ENCODE measurements at regions not wholly inside any gene's neighbourhood (a gene's known extent, or its start where the extent isn't known, plus 50 kb on each side); places are given as distances from the start of the nearest gene placed in this dataset.

GRCh38 chr11:134569195-134569594 lies 157.2 kb upstream of the B3GAT1 start:
- in situ Hi-C loops (cut with MboI; ENCODE audit: low pct_unique_long_range_greater_than_20kb, low sequenced_read_pairs, unreplicated experiment): no loop called here
- DNase-seq (ENCODE audit: low spot score): no peak
- no peak for TF ChIP-seq CTCF (IDR thresholded peaks at IDR 0.05; ENCODE audit: extremely low read depth, insufficient read depth, missing control alignments)

- in situ Hi-C loops (cut with MboI; ENCODE audit: low pct_unique_long_range_greater_than_20kb, low sequenced_read_pairs, unreplicated experiment): no loop called here
- DNase-seq (ENCODE audit: low spot score): no peak
Measured at GRCh38 chr11:134566311-134566710, 154.3 kb upstream of the B3GAT1 start.

GRCh38 chr11:134565343-134565891 lies 153.4 kb upstream of the B3GAT1 start:
- no peak for DNase-seq (ENCODE audit: low spot score)
- in situ Hi-C loops (cut with MboI; ENCODE audit: low pct_unique_long_range_greater_than_20kb, low sequenced_read_pairs, unreplicated experiment): no loop called here
- no peak for TF ChIP-seq CTCF (IDR thresholded peaks at IDR 0.05; ENCODE audit: extremely low read depth, insufficient read depth, missing control alignments)

More at GRCh38 chr11:134566311-134566710, 154.3 kb upstream of the B3GAT1 start:
- no peak for TF ChIP-seq CTCF (IDR thresholded peaks at IDR 0.05; ENCODE audit: extremely low read depth, insufficient read depth, missing control alignments)

GRCh38 chr11:134564472-134565200 lies 152.6 kb upstream of the B3GAT1 start:
- in situ Hi-C loops (cut with MboI; ENCODE audit: low pct_unique_long_range_greater_than_20kb, low sequenced_read_pairs, unreplicated experiment): no loop called here
- no peak for TF ChIP-seq CTCF (IDR thresholded peaks at IDR 0.05; ENCODE audit: extremely low read depth, insufficient read depth, missing control alignments)
- DNase-seq (ENCODE audit: low spot score): no peak

GRCh38 chr11:134562941-134563471 lies 151.0 kb upstream of the B3GAT1 start:
- TF ChIP-seq CTCF (IDR thresholded peaks at IDR 0.05; ENCODE audit: extremely low read depth, insufficient read depth, missing control alignments): no peak
- DNase-seq (ENCODE audit: low spot score): no peak
- in situ Hi-C loops (cut with MboI; ENCODE audit: low pct_unique_long_range_greater_than_20kb, low sequenced_read_pairs, unreplicated experiment): no loop called here

GRCh38 chr11:134562196-134562595 lies 150.2 kb upstream of the B3GAT1 start:
- in situ Hi-C loops (cut with MboI; ENCODE audit: low pct_unique_long_range_greater_than_20kb, low sequenced_read_pairs, unreplicated experiment): no loop called here
- no peak for DNase-seq (ENCODE audit: low spot score)

More at GRCh38 chr11:134562196-134562595, 150.2 kb upstream of the B3GAT1 start:
- no peak for TF ChIP-seq CTCF (IDR thresholded peaks at IDR 0.05; ENCODE audit: extremely low read depth, insufficient read depth, missing control alignments)
